GM12878 (cell line): ENCODE measurements at regions not wholly inside any gene's neighbourhood (a gene's known extent, or its start where the extent isn't known, plus 50 kb on each side); places are given as distances from the start of the nearest gene placed in this dataset.

ENCODE experiments used
- ATAC-seq: fragments of 200-7000 bp; cut with Tn5 transposase; 3 replicates; pipeline ENCODE4 v1.9.1; 2020; ENCODE audit warnings: mild to moderate bottlenecking, moderate library complexity
- BruUV-seq: library from RNA; stranded (reverse); fragments of 400-500 nt; replicated peaks from 2 replicates; lab custom pipeline; 2021; lab: Mats Ljungman, UMichigan
- CTCF ChIA-PET: fragments of 300-600 bp; sonication (Branson Sonifier 250); formaldehyde crosslinking; extraction: SDS; loops from one replicate; lab custom pipeline; 2021; ENCODE audit warnings: inconsistent platforms; lab: Yijun Ruan, JAX
- POLR2A ChIA-PET: fragments of 350-600 bp; formaldehyde crosslinking; extraction: SDS; loops from one replicate; lab custom pipeline; 2021; ENCODE audit warnings: inconsistent platforms; lab: Charles Lee
- RAD21 ChIA-PET: fragments of 300-600 bp; sonication (Branson Sonifier 250); formaldehyde crosslinking; loops from one replicate; lab custom pipeline; 2023; ENCODE audit warnings: antibody characterized with exemption; ENCODE audit not compliant: unreplicated experiment; lab: Charles Lee
- SMC1A ChIA-PET: fragments of 300-600 bp; sonication (Branson Sonifier 250); formaldehyde crosslinking; loops from one replicate; lab custom pipeline; 2023; ENCODE audit not compliant: unreplicated experiment, uncharacterized antibody; lab: Charles Lee
- DNase-seq: peaks from one replicate; pipeline ENCODE4 v3.0.0-alpha.2; 2011; ENCODE audit warnings: low read depth, low spot score
- FAIRE-seq: peaks from 3 replicates; lab custom pipeline; 2011; peaks lifted over from hg19 to GRCh38; lab: Jason Lieb, UNC
- H2AFZ ChIP-seq: 2 replicates; pipeline ENCODE4 v1.6.0; 2011; ENCODE audit warnings: low read depth, low read length, control low read depth; ENCODE audit not compliant: control insufficient read depth
- H3K27ac ChIP-seq: 2 replicates; pipeline ENCODE4 v1.5.1; 2011; ENCODE audit warnings: control low read depth; ENCODE audit not compliant: control insufficient read depth, insufficient read depth
- H3K27me3 ChIP-seq, 2 experiments: replicated peaks in 1 of 2; 2 replicates each; pipeline versions ENCODE4 v1.6.0 to v1.6.1; 2011; ENCODE audit warnings: low read length in 1 of 2; ENCODE audit not compliant: control insufficient read depth in 2 of 2, insufficient read depth in 2 of 2
- H3K36me3 ChIP-seq, 2 experiments: 2 replicates each; pipeline ENCODE4 v1.5.1; 2011; ENCODE audit warnings: low read length in 1 of 2; ENCODE audit not compliant: control insufficient read depth in 2 of 2, insufficient read depth in 2 of 2
- H3K4me1 ChIP-seq: 2 replicates; pipeline ENCODE4 v1.6.1; 2011; ENCODE audit warnings: mild to moderate bottlenecking, low read length, moderate library complexity, mixed read lengths; ENCODE audit not compliant: control insufficient read depth, insufficient read depth
- H3K4me2 ChIP-seq: 2 replicates; pipeline ENCODE4 v1.6.0; 2011; ENCODE audit warnings: control low read depth; ENCODE audit not compliant: control insufficient read depth, insufficient read depth
- H3K4me3 ChIP-seq: fragments of 200-600 bp; sonication (generic); 2 replicates; pipeline ENCODE4 v1.5.1; 2016
- H3K79me2 ChIP-seq: 2 replicates; pipeline ENCODE4 v1.6.0; 2011; ENCODE audit warnings: low read length; ENCODE audit not compliant: control insufficient read depth, insufficient read depth
- H3K9ac ChIP-seq: 2 replicates; pipeline ENCODE4 v1.8.0; 2011; ENCODE audit warnings: low read length, control low read depth, mixed read lengths; ENCODE audit not compliant: control insufficient read depth, insufficient read depth
- H3K9me3 ChIP-seq: replicated peaks from 3 replicates; pipeline ENCODE4 v1.5.1; 2011; ENCODE audit warnings: mild to moderate bottlenecking, low read length; ENCODE audit not compliant: control insufficient read depth, insufficient read depth
- H4K20me1 ChIP-seq: 2 replicates; pipeline ENCODE4 v1.6.0; 2011; ENCODE audit not compliant: control insufficient read depth, insufficient read depth
- CREB1 ChIP-seq: IDR thresholded peaks from 2 replicates; pipeline ENCODE4 v1.6.1; 2012; ENCODE audit warnings: low read depth, mild to moderate bottlenecking, inconsistent platforms
- DPF2 ChIP-seq: fragments of 450-650 bp; IDR thresholded peaks from 2 replicates; pipeline ENCODE4 v1.6.1; 2017; ENCODE audit warnings: mild to moderate bottlenecking
- GABPA ChIP-seq: IDR thresholded peaks from 2 replicates; pipeline ENCODE4 v1.6.1; 2014; ENCODE audit warnings: antibody characterized with exemption, low read depth, mild to moderate bottlenecking, inconsistent platforms
- HDAC6 ChIP-seq: fragments of 200-600 bp; sonication (generic); IDR thresholded peaks from one replicate; pipeline ENCODE4 v1.8.0; 2017; ENCODE audit warnings: antibody characterized with exemption; ENCODE audit not compliant: unreplicated experiment
- NFYB ChIP-seq: IDR thresholded peaks from 2 replicates; pipeline ENCODE4 v1.6.1; 2011; ENCODE audit warnings: low read depth, mild to moderate bottlenecking, low read length, improper control_type of control experiment, moderate library complexity; ENCODE audit not compliant: insufficient read depth
- SMAD5 ChIP-seq: IDR thresholded peaks from 2 replicates; pipeline ENCODE4 v1.6.1; 2016; ENCODE audit warnings: antibody characterized with exemption, low read depth
- SREBF2 ChIP-seq: IDR thresholded peaks from 2 replicates; pipeline ENCODE4 v1.6.1; 2012; ENCODE audit warnings: mild to moderate bottlenecking, low read length
- TAF1 ChIP-seq: IDR thresholded peaks from 2 replicates; pipeline ENCODE4 v1.6.1; 2011; ENCODE audit warnings: mild to moderate bottlenecking, low read depth, low read length, borderline replicate concordance
- WGBS: methylation state at CpG from one replicate; pipeline ENCODE4 v1.1.6; 2016; ENCODE audit warnings: low lambda C conversion rate; ENCODE audit not compliant: insufficient replicate concordance, insufficient coverage; ENCODE audit errors: missing lambda C conversion rate; 5-methylcytosine and 5-hydroxymethylcytosine counted together
- in situ Hi-C: fragments of 300-500 bp; cut with MboI; formaldehyde crosslinking; loops from 9 replicates; pipeline ENCODE4 v1.14.3; 2018; ENCODE audit warnings: mixed read lengths
- intact Hi-C: fragments of 100-400 bp; cut with micrococcal nuclease; formaldehyde crosslinking; loops from one replicate; pipeline ENCODE4 v1.14.2; 2022; ENCODE audit not compliant: unreplicated experiment
- TF ChIP-seq, protein P1 (sequence below): fragments of 450-650 bp; IDR thresholded peaks from 2 replicates; pipeline ENCODE4 v1.6.1; 2018; ENCODE audit warnings: mild to moderate bottlenecking, low read depth, moderate library complexity; ENCODE audit not compliant: partially characterized antibody
- TF ChIP-seq, protein P2 (sequence below): IDR thresholded peaks from 2 replicates; pipeline ENCODE4 v1.6.1; 2012; ENCODE audit warnings: improper control_type of control experiment, low read depth, low read length; ENCODE audit not compliant: insufficient replicate concordance

DNA sequence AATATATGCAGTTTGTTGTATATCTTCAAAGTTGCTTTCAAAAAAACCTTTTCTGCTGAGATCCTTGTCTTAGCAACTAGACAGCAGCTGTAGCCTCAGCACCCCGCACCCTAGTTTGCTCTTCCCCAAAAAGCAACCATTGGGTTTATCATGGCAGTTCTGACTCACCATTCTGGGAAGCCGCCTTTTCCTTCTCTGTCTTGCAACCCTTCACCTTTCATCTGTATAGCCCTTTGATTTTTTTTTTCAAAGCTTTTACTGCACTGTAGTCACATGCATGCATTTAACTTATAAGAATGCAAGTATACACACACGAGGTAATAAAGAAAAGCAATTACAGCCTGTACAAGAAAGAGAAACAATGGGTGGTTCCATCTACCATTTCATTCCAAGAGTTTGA, 65.1 kb upstream of the THBS1 start:
- no peaks in the 10 kb centered on the region for H4K20me1 ChIP-seq
- TF ChIP-seq TAF1, result no peak
- TF ChIP-seq SMAD5, result no peak
- TF ChIP-seq HDAC6, result no peak
- no peak for TF ChIP-seq SREBF2
- no peak for TF ChIP-seq GABPA
- no peak for TF ChIP-seq NFYB
- no peak for TF ChIP-seq DPF2
- TF ChIP-seq, protein P1, sequence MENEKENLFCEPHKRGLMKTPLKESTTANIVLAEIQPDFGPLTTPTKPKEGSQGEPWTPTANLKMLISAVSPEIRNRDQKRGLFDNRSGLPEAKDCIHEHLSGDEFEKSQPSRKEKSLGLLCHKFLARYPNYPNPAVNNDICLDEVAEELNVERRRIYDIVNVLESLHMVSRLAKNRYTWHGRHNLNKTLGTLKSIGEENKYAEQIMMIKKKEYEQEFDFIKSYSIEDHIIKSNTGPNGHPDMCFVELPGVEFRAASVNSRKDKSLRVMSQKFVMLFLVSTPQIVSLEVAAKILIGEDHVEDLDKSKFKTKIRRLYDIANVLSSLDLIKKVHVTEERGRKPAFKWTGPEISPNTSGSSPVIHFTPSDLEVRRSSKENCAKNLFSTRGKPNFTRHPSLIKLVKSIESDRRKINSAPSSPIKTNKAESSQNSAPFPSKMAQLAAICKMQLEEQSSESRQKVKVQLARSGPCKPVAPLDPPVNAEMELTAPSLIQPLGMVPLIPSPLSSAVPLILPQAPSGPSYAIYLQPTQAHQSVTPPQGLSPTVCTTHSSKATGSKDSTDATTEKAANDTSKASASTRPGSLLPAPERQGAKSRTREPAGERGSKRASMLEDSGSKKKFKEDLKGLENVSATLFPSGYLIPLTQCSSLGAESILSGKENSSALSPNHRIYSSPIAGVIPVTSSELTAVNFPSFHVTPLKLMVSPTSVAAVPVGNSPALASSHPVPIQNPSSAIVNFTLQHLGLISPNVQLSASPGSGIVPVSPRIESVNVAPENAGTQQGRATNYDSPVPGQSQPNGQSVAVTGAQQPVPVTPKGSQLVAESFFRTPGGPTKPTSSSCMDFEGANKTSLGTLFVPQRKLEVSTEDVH, result no peak
- TF ChIP-seq, protein P2, sequence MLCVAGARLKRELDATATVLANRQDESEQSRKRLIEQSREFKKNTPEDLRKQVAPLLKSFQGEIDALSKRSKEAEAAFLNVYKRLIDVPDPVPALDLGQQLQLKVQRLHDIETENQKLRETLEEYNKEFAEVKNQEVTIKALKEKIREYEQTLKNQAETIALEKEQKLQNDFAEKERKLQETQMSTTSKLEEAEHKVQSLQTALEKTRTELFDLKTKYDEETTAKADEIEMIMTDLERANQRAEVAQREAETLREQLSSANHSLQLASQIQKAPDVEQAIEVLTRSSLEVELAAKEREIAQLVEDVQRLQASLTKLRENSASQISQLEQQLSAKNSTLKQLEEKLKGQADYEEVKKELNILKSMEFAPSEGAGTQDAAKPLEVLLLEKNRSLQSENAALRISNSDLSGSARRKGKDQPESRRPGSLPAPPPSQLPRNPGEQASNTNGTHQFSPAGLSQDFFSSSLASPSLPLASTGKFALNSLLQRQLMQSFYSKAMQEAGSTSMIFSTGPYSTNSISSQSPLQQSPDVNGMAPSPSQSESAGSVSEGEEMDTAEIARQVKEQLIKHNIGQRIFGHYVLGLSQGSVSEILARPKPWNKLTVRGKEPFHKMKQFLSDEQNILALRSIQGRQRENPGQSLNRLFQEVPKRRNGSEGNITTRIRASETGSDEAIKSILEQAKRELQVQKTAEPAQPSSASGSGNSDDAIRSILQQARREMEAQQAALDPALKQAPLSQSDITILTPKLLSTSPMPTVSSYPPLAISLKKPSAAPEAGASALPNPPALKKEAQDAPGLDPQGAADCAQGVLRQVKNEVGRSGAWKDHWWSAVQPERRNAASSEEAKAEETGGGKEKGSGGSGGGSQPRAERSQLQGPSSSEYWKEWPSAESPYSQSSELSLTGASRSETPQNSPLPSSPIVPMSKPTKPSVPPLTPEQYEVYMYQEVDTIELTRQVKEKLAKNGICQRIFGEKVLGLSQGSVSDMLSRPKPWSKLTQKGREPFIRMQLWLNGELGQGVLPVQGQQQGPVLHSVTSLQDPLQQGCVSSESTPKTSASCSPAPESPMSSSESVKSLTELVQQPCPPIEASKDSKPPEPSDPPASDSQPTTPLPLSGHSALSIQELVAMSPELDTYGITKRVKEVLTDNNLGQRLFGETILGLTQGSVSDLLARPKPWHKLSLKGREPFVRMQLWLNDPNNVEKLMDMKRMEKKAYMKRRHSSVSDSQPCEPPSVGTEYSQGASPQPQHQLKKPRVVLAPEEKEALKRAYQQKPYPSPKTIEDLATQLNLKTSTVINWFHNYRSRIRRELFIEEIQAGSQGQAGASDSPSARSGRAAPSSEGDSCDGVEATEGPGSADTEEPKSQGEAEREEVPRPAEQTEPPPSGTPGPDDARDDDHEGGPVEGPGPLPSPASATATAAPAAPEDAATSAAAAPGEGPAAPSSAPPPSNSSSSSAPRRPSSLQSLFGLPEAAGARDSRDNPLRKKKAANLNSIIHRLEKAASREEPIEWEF, result no peak
- no peak for TF ChIP-seq CREB1
- H3K9ac ChIP-seq, result no peak overlapping the region
- H3K36me3 ChIP-seq, result no peaks in the 10 kb centered on the region
- SMC1A ChIA-PET, result no interaction called here
- H3K4me2 ChIP-seq, result no peak overlapping the region
- H3K9me3 ChIP-seq, result no peaks in the 10 kb centered on the region; the same call in 2 of the 3 replicates
- no peak overlapping the region for H3K4me3 ChIP-seq
- ATAC-seq (no peak), FAIRE-seq (no peak), DNase-seq (no peak)
- no peaks in the 10 kb centered on the region; a peak in 1 of 4 replicates for H3K27me3 ChIP-seq
- H3K79me2 ChIP-seq, result no peaks in the 10 kb centered on the region
- CTCF ChIA-PET, result no interaction called here
- POLR2A ChIA-PET, result no interaction called here
- intact Hi-C loops (no loop called here), in situ Hi-C loops (no loop called here)
- H3K27ac ChIP-seq, result no peak overlapping the region
- no TSS peak for BruUV-seq
- RAD21 ChIA-PET, result no interaction called here
- H2AFZ ChIP-seq, result no peak overlapping the region
- H3K4me1 ChIP-seq, result no peaks in the 10 kb centered on the region
- WGBS, result 30% methylated on average over 3 of the region's 3 CpGs
